ENCODE measurements at regions not wholly inside any gene's neighbourhood (a gene's known extent, or its start where the extent isn't known, plus 50 kb on each side); places are given as distances from the start of the nearest gene placed in this dataset.

DNA sequence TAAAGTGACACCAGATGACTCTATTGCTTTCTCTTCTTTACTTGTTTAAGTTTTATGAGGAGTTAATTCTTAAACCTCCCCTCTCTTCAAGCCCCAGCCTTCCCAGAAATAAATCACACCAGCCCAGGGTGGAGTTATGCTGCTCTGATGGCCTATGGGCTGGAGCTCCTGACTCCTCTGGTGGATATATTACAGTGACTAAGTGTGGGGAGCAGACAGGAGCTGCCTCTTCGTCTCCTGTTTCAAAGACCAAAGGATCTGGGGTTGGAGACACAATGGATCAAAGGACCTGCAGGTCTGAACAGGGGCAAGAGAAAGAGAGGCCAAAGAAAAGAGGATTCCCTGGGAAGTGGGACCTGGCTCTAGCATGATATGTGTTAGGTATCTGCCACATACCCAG, 312.0 kb upstream of the MSX2 start:
- intact Hi-C loops (cut with DNase I) = loop anchor here (10.0 kb wide), 1 partner anchor 522 kb away; no protein-coding TSS in a partner anchor
- H3K27ac ChIP-seq = no peak overlapping the region
- no peak for DNase-seq
- no peaks in the 10 kb centered on the region for H3K36me3 ChIP-seq (replicated peaks in 1 of 2; ENCODE audit: insufficient read depth in 1 of 2, low read depth in 2 of 2)
- no peaks in the 10 kb centered on the region for H3K4me1 ChIP-seq
- H3K27me3 ChIP-seq = no peaks in the 10 kb centered on the region
- no peaks in the 10 kb centered on the region for H3K9me3 ChIP-seq
- WGBS, 2 donors = 47 to 50% methylated on average over 1 of the region's 1 CpG
- no peak for TF ChIP-seq POLR2A (IDR thresholded peaks at IDR 0.05)
- ATAC-seq = no peak
- no peak overlapping the region for H3K4me3 ChIP-seq

- Histone ChIP-seq H3K27ac (no peak overlapping the region), H3K4me3 (no peak overlapping the region), H3K9me3 (no peaks in the 10 kb centered on the region), H3K27me3 (peaks cover 0 to 3% of the 10 kb centered on the region in 2 donors), H3K4me1 (no peaks in the 10 kb centered on the region), H3K36me3 (replicated peaks in 1 of 2; ENCODE audit: insufficient read depth in 1 of 2, low read depth in 2 of 2) (no peaks in the 10 kb centered on the region)
- ATAC-seq (no peak), DNase-seq (no peak)
- WGBS, 2 donors = 68 to 74% methylated on average over 3 of the region's 3 CpGs
- TF ChIP-seq POLR2A (IDR thresholded peaks at IDR 0.05) = no peak
- TF ChIP-seq CTCF (IDR thresholded peaks at IDR 0.05) = no peak
- intact Hi-C loops (cut with DNase I) = loop anchor here (10.0 kb wide), 1 partner anchor 522 kb away; no protein-coding TSS in a partner anchor
These were observed 311.4 kb upstream of the MSX2 start for GRCh38 chr5:174412941-174413340.

GRCh38 chr5:174413567-174414314, 310.6 kb upstream of the MSX2 start:
- TF ChIP-seq CTCF (IDR thresholded peaks at IDR 0.05) (no peak), POLR2A (IDR thresholded peaks at IDR 0.05) (no peak)
- intact Hi-C loops (cut with DNase I) = loop anchor here (10.0 kb wide), 1 partner anchor 521 kb away; no protein-coding TSS in a partner anchor
- Histone ChIP-seq H3K27ac (no peak overlapping the region), H3K9me3 (no peaks in the 10 kb centered on the region), H3K27me3 (peaks cover 0 to 3% of the 10 kb centered on the region in 2 donors), H3K4me1 (no peaks in the 10 kb centered on the region), H3K36me3 (replicated peaks in 1 of 2; ENCODE audit: insufficient read depth in 1 of 2, low read depth in 2 of 2) (no peaks in the 10 kb centered on the region), H3K4me3 (no peak overlapping the region)
- DNase-seq (no peak), ATAC-seq (no peak)
- 58 to 67% methylated on average over 9 to 10 of the region's 10 CpGs for WGBS, 2 donors

- no peak for DNase-seq
- H3K27ac ChIP-seq = no peak overlapping the region
These were observed 310.1 kb upstream of the MSX2 start for GRCh38 chr5:174414315-174414710.

More at GRCh38 chr5:174414315-174414710, 310.1 kb upstream of the MSX2 start:
- intact Hi-C loops (cut with DNase I) = loop anchor here (10.0 kb wide), 1 partner anchor 520 kb away; no protein-coding TSS in a partner anchor
- peaks cover 0 to 3% of the 10 kb centered on the region in 2 donors for H3K27me3 ChIP-seq
- no peaks in the 10 kb centered on the region for H3K4me1 ChIP-seq
- TF ChIP-seq POLR2A (IDR thresholded peaks at IDR 0.05) = no peak
- TF ChIP-seq CTCF (IDR thresholded peaks at IDR 0.05) = no peak
- ATAC-seq = no peak
- H3K4me3 ChIP-seq = no peak overlapping the region
- 33 to 41% methylated on average over 1 of the region's 1 CpG for WGBS, 2 donors
- no peaks in the 10 kb centered on the region for H3K36me3 ChIP-seq (replicated peaks in 1 of 2; ENCODE audit: insufficient read depth in 1 of 2, low read depth in 2 of 2)
- no peaks in the 10 kb centered on the region for H3K9me3 ChIP-seq

Data from body of pancreas (tissue), 4 donors.